ENCODE measurements at regions not wholly inside any gene's neighbourhood (a gene's known extent, or its start where the extent isn't known, plus 50 kb on each side); places are given as distances from the start of the nearest gene placed in this dataset.

DNA sequence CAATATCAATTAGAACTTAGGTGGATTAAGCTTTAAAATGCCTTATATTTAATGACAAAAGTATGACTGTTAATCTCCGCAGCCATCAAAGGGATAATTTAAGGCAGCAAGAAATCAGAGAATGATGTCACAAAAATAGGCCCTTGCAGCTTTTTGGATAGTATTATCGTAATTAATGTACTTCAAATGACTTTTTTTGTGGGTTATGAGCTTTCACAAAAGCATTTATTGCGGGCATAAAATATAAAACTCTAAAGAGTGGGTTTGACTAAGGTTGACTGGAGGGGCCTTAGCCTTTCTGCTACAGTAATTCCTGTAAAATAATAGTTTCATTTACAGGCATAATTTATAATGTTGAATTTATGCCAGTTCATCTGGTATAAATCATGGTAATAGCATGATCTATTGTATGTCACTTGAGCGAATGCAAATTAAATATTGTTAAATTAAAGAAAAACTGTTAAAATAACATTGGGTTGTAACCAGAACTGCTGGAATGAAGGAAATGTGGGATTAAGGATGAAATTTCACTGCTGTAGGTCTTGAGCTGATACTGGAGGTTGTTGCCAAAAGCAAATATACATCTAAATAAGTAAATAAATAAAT is 78.5 kb upstream of the ZFP64 start:
- TF ChIP-seq, protein P1, sequence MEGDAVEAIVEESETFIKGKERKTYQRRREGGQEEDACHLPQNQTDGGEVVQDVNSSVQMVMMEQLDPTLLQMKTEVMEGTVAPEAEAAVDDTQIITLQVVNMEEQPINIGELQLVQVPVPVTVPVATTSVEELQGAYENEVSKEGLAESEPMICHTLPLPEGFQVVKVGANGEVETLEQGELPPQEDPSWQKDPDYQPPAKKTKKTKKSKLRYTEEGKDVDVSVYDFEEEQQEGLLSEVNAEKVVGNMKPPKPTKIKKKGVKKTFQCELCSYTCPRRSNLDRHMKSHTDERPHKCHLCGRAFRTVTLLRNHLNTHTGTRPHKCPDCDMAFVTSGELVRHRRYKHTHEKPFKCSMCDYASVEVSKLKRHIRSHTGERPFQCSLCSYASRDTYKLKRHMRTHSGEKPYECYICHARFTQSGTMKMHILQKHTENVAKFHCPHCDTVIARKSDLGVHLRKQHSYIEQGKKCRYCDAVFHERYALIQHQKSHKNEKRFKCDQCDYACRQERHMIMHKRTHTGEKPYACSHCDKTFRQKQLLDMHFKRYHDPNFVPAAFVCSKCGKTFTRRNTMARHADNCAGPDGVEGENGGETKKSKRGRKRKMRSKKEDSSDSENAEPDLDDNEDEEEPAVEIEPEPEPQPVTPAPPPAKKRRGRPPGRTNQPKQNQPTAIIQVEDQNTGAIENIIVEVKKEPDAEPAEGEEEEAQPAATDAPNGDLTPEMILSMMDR (IDR thresholded peaks at IDR 0.05) = no peak
- no peak for TF ChIP-seq POLR2A (IDR thresholded peaks at IDR 0.05)
